ENCODE measurements at regions not wholly inside any gene's neighbourhood (a gene's known extent, or its start where the extent isn't known, plus 50 kb on each side); places are given as distances from the start of the nearest gene placed in this dataset.
"Not testable (repeated sequence)": the region's sequence is repeated elsewhere in the genome, so short reads cannot be mapped to it uniquely, and the experiment has no call there.

DNA sequence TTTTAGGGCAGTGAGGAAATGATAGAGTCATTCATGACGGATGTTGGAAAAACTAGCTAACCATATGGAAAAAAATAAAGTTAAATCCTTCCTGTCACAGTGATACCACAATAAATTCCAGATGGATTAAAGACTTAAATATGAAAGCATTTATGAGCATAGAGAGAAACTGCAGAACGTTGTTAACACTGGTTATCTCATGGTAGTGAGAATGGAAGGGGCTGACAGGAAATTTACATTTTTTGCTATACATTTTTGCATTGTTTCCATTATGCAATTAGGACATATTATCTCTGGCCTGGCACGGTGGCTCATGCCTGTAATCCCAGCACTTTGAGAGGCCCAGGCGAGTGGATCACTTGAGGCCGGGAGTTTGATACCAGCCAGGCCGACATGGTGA lies 130.5 kb upstream of the VOPP1 start:
- not testable (repeated sequence) for DNase-seq (ENCODE audit: low read depth in 2 of 2)

GRCh38 chr7:55699450-55699842 lies 127.1 kb upstream of the VOPP1 start:
- DNase-seq (ENCODE audit: low read depth in 2 of 2), result not testable (repeated sequence)

DNA sequence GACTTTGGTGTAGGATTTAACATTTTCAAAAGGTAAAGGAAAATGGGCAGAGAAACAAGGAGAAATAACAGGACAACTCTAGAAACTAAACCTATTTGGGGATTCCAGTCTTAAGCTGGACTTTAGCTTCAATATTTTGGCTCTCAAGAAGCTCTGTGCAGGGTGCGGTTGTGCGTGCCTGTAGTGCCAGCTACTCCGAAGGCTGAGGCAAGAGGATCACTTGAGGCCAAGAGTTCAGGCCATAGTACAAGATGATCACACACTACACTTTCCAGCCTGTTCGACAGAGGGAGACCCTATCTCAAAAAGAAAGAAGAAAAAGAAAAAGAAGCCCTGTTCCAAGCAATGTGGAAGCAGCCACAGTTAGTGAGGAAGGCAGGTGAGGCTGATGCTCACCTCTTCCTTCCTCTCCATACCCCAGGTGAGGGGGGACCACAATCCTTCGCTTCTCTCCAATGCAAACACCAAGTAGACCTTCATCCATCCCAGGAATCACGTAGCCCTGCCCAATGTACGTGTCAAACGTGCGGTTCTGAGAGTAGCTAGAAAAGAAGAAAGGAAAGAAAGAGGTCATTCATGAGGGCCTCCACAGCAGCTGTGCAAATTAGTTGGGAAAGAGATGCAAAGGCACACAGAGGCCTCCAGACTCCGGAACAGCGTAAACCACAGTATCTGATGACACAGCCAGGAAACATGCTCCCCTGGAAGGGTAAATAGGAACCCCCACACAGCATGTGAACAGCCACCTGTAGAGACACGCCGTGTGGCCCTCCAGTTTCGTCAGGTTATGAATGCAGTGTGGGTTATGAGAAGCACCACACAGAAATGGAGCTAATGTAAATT lies 126.5 kb upstream of the VOPP1 start:
- not testable (repeated sequence) for DNase-seq (ENCODE audit: low read depth in 2 of 2)

- DNase-seq (ENCODE audit: low read depth in 2 of 2), result not testable (repeated sequence)
Observed at GRCh38 chr7:55695893-55696701, 123.8 kb upstream of the VOPP1 start.

DNA sequence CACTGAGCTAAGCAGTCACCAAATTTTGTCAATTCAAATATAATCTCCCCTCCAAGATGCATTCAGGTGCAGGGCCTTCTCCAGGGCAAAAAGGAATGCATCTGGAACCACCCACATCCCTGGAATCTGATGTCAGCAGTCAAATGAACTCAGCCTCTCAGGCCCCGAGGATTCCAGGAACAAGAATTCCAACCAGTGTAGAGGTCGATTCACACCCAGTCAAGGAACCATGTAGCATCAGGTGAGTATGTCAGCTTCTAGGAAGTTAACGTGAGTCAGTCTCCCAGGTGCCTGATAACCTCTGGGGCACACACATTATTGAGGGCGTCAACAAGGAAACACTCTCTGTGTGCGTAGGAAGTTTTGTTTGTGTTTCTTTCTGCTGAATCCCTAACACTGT lies 122.2 kb upstream of the VOPP1 start:
- not testable (repeated sequence) for DNase-seq (ENCODE audit: low read depth in 2 of 2)

DNA sequence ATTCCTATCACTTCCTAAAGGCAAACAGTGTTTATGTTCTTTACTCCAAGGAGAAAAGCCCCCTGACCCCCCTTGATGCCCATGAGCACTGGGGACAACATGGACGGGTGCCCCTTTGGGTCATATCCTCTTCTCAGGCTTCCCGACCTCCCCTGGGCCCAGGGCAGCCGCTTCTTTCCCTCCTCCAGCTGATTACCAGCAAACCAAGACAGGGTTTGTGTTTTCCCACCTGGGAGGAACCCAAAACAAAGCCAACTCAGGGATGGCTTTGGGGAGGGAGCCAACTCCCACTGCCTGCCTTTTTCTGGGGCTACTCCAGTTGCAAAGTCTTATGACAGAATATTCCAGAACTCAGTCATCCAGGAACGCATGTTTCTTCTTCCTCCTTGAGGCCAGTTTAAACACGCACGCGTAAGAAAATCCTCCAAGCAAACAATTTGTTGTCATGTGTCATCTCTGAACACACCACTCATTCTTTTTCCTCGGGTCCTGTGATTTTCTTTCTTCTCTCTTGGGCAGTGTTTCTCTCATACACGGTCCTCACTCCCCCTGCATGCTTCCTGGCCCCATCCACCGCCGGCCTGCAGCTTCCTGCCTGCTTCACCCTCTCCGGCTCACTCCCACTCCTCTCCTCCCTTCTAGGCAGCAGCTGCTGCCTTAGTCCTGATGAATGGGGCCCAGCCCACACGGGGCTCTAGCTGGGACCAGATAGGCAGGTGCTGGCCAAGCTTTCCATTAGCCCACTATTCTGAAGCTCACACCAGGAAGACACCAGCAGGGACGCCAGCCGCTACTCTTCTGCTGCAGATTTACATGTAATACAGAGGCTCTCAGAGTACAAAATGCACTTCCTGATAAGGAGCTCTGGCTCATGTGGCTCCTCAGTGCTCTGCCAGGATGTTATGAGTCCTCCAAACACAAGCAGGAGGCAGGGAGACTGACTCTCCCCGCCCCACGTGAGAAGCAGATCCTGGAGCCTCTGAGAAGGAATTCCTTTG lies 116.7 kb upstream of the VOPP1 start:
- DNase-seq (ENCODE audit: low read depth in 2 of 2), result not testable (repeated sequence)

DNA sequence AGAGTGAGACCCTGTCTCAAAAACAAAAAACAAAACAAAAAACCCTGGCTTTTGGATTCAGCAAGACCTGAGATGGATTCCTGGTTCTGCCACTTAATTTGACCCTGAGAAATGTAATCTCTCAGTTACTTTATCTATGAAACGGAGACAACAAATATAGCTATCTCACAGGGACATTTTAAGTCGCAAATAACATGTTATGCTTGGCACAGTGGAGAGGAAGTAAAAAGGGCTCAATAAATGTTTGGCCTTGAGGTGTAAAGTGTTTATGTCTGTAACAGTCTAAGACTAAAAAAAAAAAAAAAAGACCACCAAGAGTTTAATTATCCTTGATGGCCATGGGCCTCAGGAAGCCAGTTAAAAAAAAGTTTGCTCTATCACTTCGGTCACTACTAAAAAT lies 116.0 kb upstream of the VOPP1 start:
- not testable (repeated sequence) for DNase-seq (ENCODE audit: low read depth in 2 of 2)

- DNase-seq (ENCODE audit: low read depth in 2 of 2), result not testable (repeated sequence)
Observed at GRCh38 chr7:55687252-55687651, 115.0 kb upstream of the VOPP1 start.

DNA sequence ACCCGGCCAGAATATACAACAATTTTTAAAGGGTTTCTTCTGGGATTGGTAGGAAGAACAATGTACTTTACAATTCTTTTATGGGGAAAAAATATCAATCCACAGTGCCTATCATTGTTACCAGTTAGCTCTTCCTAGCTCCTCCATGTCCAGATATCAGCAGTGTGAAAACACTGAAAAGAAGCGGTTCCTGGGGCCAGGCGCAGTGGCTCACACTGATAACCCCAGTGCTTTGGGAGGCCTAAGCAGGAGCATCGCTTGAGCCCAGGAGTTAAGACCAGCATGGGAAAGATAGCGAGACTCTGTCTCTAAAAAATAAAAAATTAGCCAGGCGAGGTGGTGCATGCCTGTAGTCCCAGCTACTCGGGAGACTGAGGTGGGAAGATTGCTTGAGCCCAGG lies 114.5 kb upstream of the VOPP1 start:
- DNase-seq (ENCODE audit: low read depth in 2 of 2), result not testable (repeated sequence)

DNA sequence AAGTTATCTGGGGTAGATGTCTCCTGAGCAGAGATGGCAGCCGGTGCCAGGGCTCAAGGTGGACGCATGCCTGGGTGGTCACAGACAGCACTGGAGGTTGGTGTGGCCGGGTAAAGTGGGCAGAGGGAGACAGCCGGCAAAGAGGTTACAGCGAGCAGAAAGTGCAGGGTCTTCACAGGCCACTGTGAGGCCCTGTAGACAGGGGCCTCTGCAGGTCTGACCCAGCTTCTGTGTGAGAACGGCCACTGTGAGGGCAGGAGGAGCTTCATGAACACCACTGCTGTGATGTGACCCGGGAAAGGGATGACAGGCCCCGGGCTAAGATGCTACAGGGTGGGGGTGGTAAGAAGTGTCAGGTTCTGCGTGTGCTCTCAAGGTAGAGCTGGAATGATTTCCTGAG lies 111.2 kb upstream of the VOPP1 start:
- DNase-seq (ENCODE audit: low read depth in 2 of 2), result not testable (repeated sequence)

- DNase-seq (ENCODE audit: low read depth in 2 of 2), result not testable (repeated sequence)
Observed at GRCh38 chr7:55675589-55675988, 103.3 kb upstream of the VOPP1 start.

- not testable (repeated sequence) for DNase-seq (ENCODE audit: low read depth in 2 of 2)
Observed at GRCh38 chr7:55673525-55673924, 101.2 kb upstream of the VOPP1 start.

- not testable (repeated sequence) for DNase-seq (ENCODE audit: low read depth in 2 of 2)
Observed at GRCh38 chr7:55672084-55672483, 99.8 kb upstream of the VOPP1 start.

GRCh38 chr7:55657654-55658053 lies 85.4 kb upstream of the VOPP1 start:
- no peak for DNase-seq (ENCODE audit: low read depth in 2 of 2)

- no peak for DNase-seq (ENCODE audit: low read depth in 2 of 2)
Observed at GRCh38 chr7:55651057-55651456, 78.8 kb upstream of the VOPP1 start.

DNA sequence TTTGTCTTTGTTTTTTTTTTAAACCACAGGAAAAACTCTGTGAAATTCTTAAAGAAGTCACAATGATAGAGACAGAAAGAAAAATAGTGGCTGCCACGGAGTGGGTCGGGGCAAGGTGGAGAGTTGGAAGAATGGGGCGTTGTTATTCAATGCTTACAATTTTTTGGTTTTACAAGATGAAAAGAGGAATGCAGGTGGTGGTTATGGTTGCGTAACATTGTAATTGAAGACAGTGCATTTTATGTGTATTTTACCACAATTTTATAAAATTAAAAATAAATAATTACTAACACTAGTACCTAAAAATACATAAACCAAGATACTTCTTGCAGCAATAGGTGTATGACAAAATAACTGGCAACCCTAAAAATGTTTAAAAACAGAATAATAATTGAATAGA lies 76.9 kb upstream of the VOPP1 start:
- DNase-seq (ENCODE audit: low read depth in 2 of 2), result no peak

- no peak for DNase-seq (ENCODE audit: low read depth in 2 of 2)
Observed at GRCh38 chr7:55644567-55644966, 72.3 kb upstream of the VOPP1 start.

- no peak for DNase-seq (ENCODE audit: low read depth in 2 of 2)
Observed at GRCh38 chr7:55642266-55642665, 70.0 kb upstream of the VOPP1 start.

- no peak for DNase-seq (ENCODE audit: low read depth in 2 of 2)
Observed at GRCh38 chr7:55641811-55642210, 69.5 kb upstream of the VOPP1 start.

DNA sequence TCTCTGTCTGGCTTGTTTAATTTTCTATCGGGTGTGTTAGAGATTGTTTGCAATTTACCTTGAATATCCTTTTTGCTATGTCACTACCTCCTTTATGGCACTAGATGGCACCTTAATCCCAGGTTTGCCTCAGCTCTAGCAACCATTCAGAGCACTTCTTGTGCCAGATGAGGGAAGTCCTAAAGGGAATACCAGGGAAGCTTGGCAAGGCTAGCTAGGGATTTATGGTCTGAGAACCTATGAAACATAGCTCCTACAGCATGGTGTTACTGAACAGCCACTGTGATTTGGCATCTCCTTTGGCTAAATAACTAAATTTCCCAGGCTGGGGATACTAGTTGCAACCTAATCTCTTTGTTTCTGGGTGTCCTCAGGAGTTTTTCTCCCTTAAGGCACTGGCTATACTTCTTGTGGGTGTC lies 69.0 kb upstream of the VOPP1 start:
- peak in 1 of 2 donors; percentile 26 for DNase-seq (ENCODE audit: low read depth in 2 of 2)

DNA sequence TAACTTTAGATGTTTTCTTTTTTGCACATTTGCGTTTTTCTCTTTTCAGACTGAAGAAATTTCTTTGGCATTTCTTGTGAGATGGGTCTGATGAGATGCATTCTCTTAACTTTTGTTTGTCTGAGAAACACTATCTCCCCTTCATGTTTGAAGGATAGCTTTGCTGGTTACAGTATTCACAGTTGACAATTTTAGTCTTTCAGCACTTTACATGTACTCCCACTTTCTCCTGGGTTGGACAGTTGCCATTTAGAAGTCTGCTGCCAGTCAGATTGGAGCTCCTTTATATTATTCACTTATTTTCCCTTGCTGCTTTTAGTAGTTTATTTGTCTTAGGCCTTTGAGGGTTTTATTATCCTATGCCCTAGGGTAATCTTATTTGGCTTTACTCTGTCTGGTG lies 67.3 kb upstream of the VOPP1 start:
- no peak for DNase-seq (ENCODE audit: low read depth in 2 of 2)
